Kidney (tissue), 13 donors: ENCODE measurements at regions not wholly inside any gene's neighbourhood (a gene's known extent, or its start where the extent isn't known, plus 50 kb on each side); places are given as distances from the start of the nearest gene placed in this dataset.

ENCODE experiments used
- DNase-seq, 5 donors: peaks; one replicate each; pipeline ENCODE4 v3.0.0-alpha.2; 2013 to 2020
- FAIRE-seq: peaks from 2 replicates; lab custom pipeline; 2012; peaks lifted over from hg19 to GRCh38; lab: Jason Lieb, UNC
- H3K27ac ChIP-seq, 2 donors: one replicate each; pipeline ENCODE4 v1.7.0; 2013; ENCODE audit warnings: low read depth in 2 of 2, low read length in 2 of 2, inconsistent platforms in 1 of 2
- H3K27me3 ChIP-seq: one replicate; pipeline ENCODE4 v1.7.1; 2013; ENCODE audit warnings: low read length, inconsistent platforms; ENCODE audit not compliant: control insufficient read depth, insufficient read depth
- H3K36me3 ChIP-seq, 3 donors: one replicate each; pipeline versions ENCODE4 v1.7.0 to v1.7.1; 2013; ENCODE audit warnings: low read length in 3 of 3, control low read depth in 1 of 3, inconsistent platforms in 1 of 3; ENCODE audit not compliant: insufficient read depth in 3 of 3, control insufficient read depth in 2 of 3
- H3K4me1 ChIP-seq, 3 donors: one replicate each; pipeline versions ENCODE4 v1.7.0 to v1.7.1; 2013; ENCODE audit warnings: low read length in 3 of 3, inconsistent platforms in 1 of 3, low read depth in 1 of 3; ENCODE audit not compliant: control insufficient read depth in 2 of 3, insufficient read depth in 2 of 3
- H3K4me3 ChIP-seq, 3 donors: one replicate each; pipeline versions ENCODE4 v1.7.0 to v1.8.1; 2013; ENCODE audit warnings: low read length in 3 of 3, control low read depth in 1 of 3, inconsistent platforms in 1 of 3
- H3K9ac ChIP-seq, 3 donors: one replicate each; pipeline versions ENCODE4 v1.7.0 to v1.7.1; 2013; ENCODE audit warnings: low read length in 3 of 3, control low read depth in 1 of 3, inconsistent platforms in 1 of 3
- H3K9me3 ChIP-seq, 3 donors: one replicate each; pipeline versions ENCODE4 v1.7.0 to v1.7.1; 2013; ENCODE audit warnings: low read length in 3 of 3, control low read depth in 1 of 3, inconsistent platforms in 1 of 3; ENCODE audit not compliant: control insufficient read depth in 2 of 3, insufficient read depth in 1 of 3
- CTCF ChIP-seq: IDR thresholded peaks from 3 replicates; pipeline ENCODE4 v1.5.1; 2012; ENCODE audit warnings: mild to moderate bottlenecking, moderate library complexity, borderline replicate concordance; ENCODE audit not compliant: insufficient read depth; ENCODE audit errors: extremely low read depth
- intact Hi-C: fragments of 100-400 bp; cut with DNase I; formaldehyde crosslinking; loops from one replicate; pipeline ENCODE4 v1.11.1; 2022
- donor health status: control.
- donor health status: control.
- donor health status: control.
- donor health status: control.
- donor health status: control.
- donor health status: DM: yes; HTN: yes; CAD: no.
- donor health status: Normal renal cell carcinoma (clear cell type).

- H3K36me3 ChIP-seq, result no peaks in the 10 kb centered on the region
- H3K9ac ChIP-seq, result no peak overlapping the region
- no peak overlapping the region for H3K27ac ChIP-seq
- no peak overlapping the region for H3K4me3 ChIP-seq
- intact Hi-C loops, result no loop called here
- no peaks in the 10 kb centered on the region for H3K4me1 ChIP-seq
- FAIRE-seq, result no peak
- no peak for DNase-seq
- H3K9me3 ChIP-seq, result no peaks in the 10 kb centered on the region
- no peaks in the 10 kb centered on the region for H3K27me3 ChIP-seq
- TF ChIP-seq CTCF, result no peak
Measured at GRCh38 chr9:108410161-108410560, 445.6 kb downstream of the ACTL7B start.

GRCh38 chr9:108400297-108400696, 455.5 kb downstream of the ACTL7B start:
- H3K27ac ChIP-seq, result no peak overlapping the region
- no peaks in the 10 kb centered on the region for H3K4me1 ChIP-seq
- H3K9me3 ChIP-seq, result no peaks in the 10 kb centered on the region
- no peak overlapping the region for H3K9ac ChIP-seq
- TF ChIP-seq CTCF, result no peak
- no peaks in the 10 kb centered on the region for H3K27me3 ChIP-seq
- no peaks in the 10 kb centered on the region for H3K36me3 ChIP-seq
- DNase-seq (no peak), FAIRE-seq (no peak)
- no peak overlapping the region for H3K4me3 ChIP-seq
- intact Hi-C loops, result no loop called here

GRCh38 chr9:108399851-108400250, 455.9 kb downstream of the ACTL7B start:
- no peak for FAIRE-seq
- H3K4me3 ChIP-seq, result no peak overlapping the region
- intact Hi-C loops, result no loop called here

More at GRCh38 chr9:108399851-108400250, 455.9 kb downstream of the ACTL7B start:
- no peak for TF ChIP-seq CTCF
- no peak overlapping the region for H3K9ac ChIP-seq
- H3K27me3 ChIP-seq, result no peaks in the 10 kb centered on the region
- H3K9me3 ChIP-seq, result no peaks in the 10 kb centered on the region
- H3K27ac ChIP-seq, result no peak overlapping the region
- H3K4me1 ChIP-seq, result no peaks in the 10 kb centered on the region
- H3K36me3 ChIP-seq, result no peaks in the 10 kb centered on the region
- DNase-seq, result no peak
